ENCODE measurements at regions not wholly inside any gene's neighbourhood (a gene's known extent, or its start where the extent isn't known, plus 50 kb on each side); places are given as distances from the start of the nearest gene placed in this dataset.
"Not testable (repeated sequence)": the region's sequence is repeated elsewhere in the genome, so short reads cannot be mapped to it uniquely, and the experiment has no call there.

DNA sequence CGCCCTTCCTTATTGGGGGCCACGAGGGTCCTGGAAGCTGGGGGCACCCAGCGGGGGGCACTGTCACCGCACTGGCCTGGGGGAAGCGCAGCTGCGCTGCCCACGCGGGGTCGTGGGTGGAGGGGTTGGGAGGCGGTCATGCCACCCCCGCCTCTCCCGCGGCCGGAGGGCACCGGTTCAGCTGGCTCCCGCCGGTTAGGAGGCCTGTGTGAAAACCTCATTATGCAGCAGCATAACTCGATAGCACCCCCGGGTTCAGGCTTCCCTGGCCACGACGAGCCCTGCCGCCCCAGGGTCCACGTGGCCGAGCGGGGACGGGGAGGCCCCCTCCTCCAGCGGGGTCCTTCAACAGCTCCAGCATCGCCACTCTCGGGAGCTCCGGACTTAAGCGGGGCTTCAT is 91.2 kb upstream of the ERCC6L2 start:
- no peak for DNase-seq

DNA sequence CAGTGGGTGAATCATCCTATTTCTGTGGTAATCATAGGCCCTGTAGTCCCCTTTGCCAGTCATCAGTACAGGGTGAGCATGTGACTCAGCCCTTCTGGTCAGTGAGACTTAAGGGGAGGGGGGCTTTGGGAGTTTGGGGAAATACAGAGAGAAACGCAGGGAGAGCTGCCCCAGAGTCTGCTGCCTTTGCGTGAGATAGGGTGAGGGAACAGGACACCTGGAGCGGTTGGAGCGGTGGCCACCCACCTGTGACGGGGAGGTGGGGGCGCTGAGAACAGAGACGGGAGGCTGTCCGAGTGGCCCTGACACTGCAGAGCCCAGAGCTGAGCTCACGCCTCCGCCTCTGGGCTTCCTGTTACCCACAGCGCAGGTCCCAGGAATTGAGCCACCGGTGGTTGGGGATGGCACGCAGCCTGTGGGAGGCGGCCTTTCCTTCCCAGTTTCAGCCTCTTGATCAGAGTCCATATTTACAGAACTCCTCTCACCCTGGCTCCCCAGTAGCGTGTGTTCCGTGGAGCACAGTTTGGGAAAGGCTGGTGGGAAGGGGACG is 92.0 kb upstream of the ERCC6L2 start:
- no peak for DNase-seq

DNA sequence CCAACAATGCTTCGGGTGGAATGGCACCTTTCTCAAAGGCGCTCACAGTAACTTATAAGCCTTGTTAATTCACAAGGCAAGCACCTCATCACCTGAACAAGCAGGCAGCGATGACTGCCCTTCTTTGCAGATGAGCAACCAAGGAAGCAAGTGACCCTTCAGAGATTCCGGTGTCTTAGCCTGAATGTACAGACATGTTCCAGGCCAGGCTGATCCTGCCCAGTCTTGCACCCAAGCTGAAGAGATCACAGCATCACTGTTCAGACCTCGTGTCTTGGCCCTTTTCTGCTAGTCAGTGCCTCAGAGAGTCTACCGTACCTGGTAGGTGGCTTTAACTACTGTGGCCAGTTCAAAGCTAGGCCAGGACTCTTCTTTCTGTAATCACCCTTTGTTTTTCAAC is 94.7 kb upstream of the ERCC6L2 start:
- no peak for DNase-seq

DNA sequence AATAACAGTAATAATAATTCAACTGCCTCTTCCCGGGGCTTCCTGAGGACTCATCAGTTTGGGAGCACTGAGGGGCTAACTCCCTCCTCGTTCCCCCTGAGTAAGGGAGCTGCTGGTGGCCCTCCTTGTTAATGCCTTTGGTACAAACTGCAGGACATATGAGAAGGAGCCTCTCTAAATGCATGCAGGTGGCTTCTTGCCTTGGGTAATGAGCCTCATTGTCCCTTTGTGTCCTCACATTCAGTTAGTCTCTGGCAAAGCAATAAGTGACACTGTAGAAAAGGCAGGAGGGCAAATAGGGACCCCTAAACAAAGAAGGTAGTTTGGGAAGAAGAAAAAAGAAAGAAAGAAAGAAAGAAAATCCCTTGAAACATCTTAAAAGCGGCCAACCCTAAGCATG is 95.4 kb upstream of the ERCC6L2 start:
- DNase-seq: no peak

DNA sequence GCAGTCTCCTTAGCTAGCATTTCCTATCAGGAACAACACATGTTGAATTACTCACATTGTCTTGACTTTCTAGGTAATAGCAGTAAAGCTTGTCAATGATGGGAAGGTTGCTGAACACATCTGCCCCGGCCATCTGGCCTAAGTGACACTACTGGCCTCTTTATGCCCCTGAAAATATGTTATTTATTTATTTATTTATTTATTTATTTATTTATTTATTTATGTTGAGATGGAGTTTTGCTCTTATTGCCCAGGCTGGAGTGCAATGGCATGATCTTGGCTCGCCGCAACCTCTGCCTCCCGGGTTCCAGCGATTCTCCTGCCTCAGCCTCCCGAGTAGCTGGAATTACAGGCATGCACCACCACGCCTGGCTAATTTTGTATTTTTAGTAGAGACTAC is 95.9 kb upstream of the ERCC6L2 start:
- not testable (repeated sequence) for DNase-seq

DNA sequence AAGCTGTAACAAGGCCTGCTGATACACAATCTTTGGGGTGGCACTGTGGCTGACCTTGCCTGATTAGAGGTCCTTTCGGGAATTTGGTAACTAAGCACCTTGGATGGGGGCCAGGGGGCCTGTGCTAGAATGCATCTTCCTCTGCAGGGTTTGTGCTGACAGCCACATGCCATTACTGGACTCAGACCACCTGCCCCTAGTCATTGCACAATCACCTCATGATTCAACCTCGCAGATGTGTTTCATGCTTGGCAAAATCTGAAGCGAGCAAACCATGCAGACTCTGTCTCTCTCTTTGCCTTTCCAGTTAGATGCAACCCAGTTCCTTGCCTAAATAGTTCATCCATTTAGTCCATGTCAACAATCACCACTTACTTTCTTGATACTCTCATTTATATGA is 96.5 kb upstream of the ERCC6L2 start:
- DNase-seq: no peak

DNA sequence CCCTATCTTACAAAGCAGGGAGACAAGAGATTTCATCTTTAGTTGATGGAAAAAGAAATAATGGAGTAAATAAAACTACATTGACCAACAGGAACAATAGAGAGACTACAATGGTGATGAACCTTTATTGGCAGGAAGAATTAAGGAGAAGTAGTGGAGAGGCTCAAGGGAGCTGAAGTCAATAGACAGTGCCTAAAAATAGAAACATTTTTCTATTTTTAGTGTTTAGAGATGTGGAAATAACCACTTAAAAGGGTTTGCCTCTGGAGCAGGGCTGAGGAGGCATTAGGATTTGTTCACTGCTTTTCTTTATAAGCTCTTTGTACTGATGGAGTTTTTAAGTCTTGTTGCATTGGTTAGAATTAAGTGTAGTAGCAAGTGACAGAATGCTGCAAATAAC is 98.4 kb upstream of the ERCC6L2 start:
- no peak for DNase-seq

DNA sequence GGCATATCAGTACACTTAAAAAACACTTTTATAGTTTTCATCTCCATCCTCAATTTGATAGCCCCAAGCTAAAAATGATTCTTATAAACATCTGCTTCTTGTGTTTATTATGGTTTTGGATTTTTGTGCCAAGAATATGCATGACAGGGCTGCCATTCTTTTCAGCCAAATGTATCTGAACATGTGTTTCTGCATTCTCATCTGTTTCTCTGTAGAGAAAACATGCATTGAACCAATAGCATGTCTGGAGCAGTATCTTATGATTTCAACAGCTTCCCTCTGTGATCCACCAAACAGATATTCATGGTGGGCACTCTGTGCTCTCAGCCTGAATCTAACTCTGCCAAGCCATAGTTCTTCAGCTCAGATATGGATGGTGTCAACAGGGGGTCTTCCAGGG is 99.3 kb upstream of the ERCC6L2 start:
- DNase-seq: no peak

DNA sequence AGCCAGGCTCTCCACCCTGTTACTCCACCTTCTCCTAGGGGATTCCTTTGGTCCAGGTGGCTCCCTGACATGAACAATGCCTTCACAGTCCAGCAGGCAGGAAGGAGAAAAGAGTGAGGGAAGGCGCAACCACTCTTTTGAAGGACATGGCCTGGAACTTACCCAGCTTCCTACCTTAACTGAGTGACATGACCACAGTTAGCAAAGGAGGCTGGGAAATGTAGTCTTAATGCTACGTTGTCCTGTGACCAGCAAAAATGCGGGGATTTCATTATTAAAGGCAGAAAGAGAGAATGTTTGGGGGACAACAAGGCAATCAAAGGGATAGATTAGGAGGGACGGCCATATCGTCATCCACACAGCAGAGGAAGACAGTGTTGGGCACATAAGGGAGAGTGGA is 100.3 kb upstream of the ERCC6L2 start:
- DNase-seq: no peak

DNA sequence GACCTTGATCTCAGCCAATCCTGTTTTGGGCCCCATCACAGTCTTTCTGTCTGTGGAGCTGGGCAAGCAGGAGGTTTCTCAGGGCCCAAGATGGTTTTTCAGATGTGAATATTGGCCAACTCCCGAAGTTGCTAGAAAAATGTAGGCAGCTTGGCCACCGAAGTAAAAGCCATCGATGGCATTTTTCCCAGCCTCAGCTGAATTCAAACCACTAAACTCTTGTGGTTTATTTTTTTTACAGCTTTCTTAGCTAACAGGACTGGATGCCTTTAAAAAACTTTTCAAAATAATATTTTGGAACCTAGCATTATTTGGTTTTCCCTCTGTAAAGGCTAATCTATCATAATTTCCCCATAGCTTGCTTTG is 102.5 kb upstream of the ERCC6L2 start:
- DNase-seq: no peak

DNA sequence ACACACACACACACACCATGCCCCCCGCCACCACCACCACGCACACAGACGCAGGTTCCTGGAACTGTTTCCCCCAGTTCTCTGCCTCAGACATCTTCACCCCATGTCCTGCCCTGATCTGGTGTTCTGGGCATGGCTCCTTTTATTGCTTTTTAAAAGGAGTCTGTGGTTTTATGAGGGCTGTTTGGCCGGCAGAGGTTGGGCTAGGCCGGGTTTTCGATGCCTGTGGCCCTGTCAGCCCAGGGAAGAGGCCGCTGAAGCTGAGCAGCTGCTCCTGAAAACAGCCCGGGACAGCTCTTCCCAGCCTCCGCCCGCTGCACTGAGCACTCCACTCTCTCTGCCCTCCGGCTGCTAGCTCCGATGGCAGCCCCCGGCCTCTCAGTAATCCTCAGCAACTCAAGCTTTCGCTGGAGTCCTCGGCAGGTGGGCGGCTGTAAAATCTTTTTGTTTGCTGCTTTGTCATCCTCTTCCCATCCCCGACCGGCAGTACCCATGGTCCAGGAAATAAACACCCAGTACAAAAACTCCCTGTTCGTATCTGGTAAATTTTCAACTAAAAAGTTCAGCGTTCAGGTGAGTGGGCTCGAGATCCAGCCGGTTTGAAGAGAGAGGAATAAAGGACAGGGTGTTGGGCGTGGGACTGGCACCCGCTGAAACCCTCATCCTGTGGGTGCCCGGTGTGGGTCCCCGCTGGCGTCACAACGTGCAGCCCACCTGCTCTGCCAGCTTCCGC is 103.0 kb upstream of the ERCC6L2 start:
- DNase-seq: no peak

DNA sequence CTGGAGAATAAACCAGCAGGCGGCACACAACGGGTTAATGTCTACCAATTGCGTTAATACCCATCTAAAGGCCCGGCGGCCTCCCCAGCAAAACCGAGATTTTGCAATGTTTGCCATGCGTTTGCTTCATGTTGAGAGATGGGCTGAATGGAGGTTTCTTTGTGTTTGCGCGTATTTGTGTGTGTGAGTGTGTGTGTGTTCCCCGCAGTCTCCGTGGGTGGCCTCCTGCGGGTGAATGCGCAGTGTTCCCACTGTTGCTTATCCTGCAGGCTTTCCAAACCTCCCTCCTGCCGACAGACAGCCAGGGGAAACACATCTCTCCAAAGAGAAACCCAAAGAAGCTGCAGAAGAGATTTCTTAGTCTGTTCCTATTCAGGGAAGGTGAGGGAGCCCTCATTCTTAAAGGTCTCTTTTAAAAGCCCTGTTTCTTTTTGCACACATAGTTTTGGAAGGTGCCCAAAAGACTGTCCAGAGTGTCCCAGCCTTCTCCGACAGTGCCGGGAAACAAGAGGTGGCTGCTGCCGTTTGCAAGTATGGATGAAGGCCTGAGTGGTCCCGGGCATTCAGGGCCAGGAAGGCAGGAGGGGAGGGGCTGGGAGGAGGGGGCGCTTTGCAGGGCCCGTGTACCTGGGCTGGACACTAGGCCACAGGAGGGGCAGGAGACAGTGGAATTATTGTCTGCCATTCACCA is 103.8 kb upstream of the ERCC6L2 start:
- no peak for DNase-seq

DNA sequence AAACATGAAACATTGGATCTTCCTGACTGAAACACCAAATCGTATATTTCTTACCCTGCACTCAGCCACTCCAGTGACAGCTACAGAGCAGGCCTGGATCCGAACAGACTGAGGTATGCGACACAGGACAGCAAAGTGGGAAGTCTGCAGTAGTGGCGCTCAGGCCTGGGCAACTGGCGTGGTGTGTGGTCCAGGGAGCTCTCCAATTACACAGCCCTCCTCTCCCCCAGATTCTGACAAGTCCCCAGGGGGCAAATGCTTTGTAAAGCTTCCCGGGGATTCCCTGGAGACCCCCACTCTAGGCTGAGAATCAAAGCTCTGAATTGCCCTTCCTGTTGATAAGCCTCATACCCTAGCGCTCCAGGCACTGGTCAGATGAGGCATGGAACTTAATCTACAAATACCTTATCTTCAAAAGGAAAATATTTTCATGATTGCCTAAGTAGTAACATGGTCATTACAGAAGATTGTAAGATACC is 104.8 kb upstream of the ERCC6L2 start:
- no peak for DNase-seq

DNA sequence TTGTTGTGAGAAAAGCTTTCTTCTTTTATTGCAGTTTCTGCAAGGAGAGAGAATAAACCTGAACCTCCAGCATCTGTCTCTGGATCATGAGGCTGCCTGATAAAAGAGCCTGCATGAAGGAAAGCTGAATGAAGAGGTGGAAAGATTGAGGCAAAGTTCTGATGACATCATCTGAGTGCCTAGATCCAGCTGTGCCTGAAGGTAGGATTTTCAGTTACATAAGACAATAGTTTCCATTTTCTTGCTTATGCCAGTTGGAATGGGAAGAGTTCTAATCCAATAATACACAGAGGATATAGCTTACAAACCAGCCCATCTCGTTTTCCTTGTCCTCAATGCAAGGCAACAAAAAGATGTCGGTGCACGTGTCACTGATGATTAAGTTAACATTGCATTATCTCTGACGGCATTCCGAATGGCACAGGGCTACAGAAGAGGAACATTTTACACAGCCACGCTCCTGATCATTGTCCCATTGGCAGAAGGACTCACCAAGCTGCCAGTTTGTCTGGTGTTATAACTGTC is 105.5 kb upstream of the ERCC6L2 start:
- DNase-seq: no peak

DNA sequence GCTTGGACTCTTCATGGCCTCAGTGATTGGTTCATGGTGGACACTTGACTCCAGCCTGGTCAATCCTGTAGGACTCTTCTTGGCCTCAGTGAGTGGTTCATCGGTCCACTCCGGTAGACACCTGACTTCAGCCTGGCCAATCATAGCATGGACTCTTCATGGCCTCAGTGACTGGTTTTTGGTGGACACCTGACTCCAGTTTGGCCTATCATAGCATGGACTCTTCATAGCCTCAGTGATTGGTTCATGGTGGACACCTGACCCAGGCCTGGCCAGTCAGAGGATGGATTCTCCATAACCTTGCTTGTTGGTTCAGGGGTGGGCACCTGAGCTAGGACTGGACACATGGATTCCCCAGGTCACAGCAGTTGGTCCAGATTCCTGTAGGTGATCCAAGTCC is 106.0 kb upstream of the ERCC6L2 start:
- DNase-seq: no peak

DNA sequence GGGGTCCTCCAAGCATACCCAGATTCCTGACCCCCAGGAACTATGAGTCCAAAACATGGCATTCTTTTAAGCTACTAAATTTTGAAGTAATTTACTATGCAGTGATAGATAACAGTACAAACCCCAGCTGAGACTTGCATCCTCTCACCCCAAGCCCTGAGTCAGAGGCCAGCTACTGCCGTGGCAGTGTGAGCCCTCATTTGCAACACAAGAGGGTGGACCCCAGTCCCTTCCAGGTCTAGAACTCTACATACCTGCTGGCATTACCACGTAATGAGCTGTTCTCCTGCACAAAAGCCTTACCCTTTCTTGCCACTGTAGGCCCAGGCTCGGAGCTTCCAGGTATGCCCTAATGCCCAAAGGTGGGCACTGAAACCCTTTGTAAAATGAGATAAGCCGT is 108.6 kb upstream of the ERCC6L2 start:
- no peak for DNase-seq

DNA sequence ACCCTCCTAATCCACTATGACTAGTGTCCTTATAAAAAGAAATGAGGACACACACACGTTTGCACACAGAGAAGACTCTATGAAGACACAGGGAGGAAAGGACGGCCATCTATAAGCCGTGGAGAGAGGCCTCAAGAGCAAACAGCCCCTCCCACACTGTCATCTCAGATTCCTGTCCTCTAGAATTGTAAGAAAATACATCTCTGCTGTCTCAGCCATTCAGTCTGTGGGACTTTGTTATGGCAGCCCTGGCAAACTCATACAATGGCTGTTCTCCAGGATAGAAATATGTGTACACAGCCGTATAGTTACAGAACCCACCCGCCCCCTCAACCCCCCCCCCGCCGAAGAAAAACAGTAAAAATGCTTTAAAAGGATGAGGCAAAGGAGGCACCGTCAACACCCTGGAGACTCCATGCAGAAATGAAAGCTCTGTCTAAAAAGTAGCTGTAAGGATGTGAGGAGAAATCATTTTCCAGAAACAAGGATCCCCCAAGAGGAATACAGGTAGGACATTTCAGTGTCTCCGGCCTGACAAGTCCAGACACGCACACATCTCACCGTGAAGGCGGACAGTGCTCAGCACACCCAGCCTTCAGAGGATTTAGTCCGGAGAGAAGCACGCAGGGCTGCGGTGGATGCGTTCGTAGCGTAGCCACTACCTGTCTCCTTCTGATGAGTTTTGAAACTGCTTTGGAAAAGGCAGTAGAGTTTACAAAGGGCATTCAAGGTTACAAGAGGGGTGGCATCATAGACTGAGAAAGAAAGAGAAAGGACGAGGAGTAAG is 110.8 kb upstream of the ERCC6L2 start:
- no peak for DNase-seq

DNA sequence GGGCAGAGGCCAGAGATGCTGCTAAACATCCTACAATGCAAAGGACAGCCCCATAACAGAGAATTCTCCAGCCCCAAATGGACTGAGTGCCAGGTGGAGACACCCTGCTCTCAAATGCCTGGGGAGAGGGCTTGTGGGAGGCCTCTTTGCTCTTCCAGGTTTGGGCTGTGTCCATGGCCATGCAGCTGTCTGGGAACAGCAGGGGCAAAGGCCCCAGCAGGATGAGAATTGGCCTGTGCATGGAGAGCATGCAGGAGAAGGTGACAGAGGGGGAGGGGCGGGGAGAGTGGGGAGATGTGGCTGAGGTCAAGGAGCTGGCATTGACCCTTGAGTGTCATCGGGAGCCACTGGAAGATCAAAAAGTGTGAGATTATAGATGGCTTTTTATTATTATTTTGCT is 111.5 kb upstream of the ERCC6L2 start:
- DNase-seq: no peak

DNA sequence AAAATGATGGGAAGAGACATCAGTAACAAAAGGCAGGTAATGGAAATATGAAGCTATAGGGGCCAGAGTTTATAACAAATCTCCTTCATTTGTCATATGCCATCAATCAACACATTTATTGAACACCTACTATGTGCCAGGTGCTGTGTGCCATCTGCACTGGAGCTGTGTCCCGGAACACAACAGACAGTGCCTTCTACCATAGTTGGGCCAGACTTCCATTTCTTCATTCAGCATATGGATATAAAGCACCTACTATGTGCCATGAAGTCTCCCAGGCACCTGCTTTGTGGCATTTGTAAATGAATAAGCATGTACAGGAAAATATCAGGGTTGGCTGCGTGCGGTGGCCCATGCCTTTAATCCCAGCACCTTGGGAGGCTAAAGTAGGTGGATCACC is 112.5 kb upstream of the ERCC6L2 start:
- DNase-seq: no peak

DNA sequence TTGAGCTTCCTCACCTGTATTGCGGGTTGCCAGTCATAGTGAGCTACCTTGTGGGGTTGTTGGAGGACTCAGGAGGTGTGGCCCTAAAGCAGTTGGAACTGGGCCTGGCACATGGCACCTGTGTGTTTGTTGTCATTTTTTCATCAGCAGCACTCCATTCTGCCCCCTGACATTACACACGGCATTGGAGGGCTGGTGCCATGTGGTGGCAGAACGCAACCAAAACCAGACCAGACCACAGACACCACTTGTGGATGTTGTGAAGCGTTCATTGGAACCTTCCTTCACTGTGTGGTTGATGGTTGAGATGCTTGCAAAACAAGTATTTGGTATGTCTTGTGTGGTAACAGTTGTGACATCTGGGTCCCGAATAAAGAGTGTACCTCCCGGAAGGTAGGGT is 113.2 kb upstream of the ERCC6L2 start:
- no peak for DNase-seq

DNA sequence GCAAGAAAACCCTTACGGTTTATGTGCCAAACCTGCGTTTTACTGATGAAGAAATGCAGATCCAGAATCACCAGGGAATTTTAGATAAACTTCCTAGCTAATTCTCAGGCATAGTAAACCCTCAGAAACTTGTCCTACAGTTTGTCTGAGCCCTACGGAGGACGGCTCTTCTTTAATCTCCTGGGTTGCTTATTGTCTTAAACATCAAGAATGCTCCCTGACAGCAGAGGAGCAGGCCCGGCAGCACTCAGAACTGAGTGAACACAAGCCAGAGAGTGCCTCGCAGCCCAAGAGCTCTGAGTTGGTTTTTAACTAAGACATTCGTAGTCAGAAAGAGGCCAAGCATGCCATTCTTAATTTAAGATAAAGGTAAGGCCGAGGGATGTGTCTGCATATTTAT is 114.7 kb upstream of the ERCC6L2 start:
- no peak for DNase-seq

DNA sequence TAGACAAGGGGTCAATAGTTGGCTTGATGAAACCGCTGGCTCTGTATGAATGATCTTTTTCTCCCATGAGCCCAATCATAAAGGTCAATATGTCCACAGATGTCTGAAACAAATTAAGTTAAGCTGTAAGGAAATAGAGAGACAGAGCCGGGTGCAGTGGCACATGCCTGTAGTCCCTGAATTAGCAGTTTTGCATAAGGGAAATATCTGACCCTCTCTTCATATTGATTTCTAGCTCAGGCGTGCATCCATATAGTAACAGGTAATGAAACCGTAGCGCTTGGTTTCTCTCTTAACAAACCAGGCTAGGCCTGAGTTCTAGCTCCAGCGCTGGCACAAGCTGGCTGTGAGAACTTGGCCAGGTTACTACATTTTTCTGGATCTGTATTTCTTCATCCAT is 118.1 kb upstream of the ERCC6L2 start:
- no peak for DNase-seq

DNA sequence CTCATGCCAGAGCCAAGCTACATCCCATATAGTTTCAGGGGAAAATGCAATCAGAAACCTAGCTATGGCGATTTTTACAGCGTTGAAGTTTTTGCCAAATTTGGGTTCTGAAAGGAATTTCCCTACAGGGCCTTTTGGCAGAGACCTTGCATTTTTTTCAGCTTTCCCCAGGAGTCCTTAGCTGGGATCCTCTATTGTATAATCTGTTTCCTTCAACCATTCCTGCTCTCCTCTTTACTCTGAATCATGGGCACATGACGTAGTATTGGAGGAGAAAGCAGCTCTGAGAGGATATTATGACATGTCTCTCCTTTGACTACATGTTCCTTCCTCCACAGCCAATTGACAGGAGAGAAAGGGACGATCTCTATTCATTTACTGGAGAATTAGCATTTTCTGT is 118.5 kb upstream of the ERCC6L2 start:
- no peak for DNase-seq

DNA sequence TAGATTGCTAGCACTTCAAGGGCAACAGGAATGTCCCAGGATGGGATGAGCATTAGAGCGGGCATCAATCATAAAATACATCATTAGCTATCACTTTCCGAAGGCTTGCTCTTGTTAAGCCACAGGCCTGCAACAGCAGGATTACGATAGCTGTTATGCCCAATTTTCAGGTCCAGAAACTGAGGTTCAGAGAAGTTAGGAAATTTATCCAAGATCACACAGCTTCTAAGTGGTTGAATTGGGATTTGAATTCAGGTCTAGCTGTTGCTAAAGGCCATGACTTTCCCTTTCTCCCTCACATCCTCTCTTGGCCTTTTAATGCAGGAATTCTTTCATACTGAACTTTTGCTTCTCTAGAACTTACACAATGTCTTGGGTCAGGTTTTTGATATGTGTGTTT is 119.4 kb upstream of the ERCC6L2 start:
- no peak for DNase-seq

All from NCI-H524 treated with DMSO at 0.1 percent for 48 hours (cell line).